Right renal pelvis (tissue), 4 donors: ENCODE measurements at regions not wholly inside any gene's neighbourhood (a gene's known extent, or its start where the extent isn't known, plus 50 kb on each side); places are given as distances from the start of the nearest gene placed in this dataset.
"Not testable (repeated sequence)": the region's sequence is repeated elsewhere in the genome, so short reads cannot be mapped to it uniquely, and the experiment has no call there.

Experiments
- DNase-seq, 4 donors: peaks; one replicate each; pipeline ENCODE4 v3.0.0-alpha.2; 2013; ENCODE audit warnings: low read depth in 4 of 4, low spot score in 3 of 4, missing footprints in 1 of 4

GRCh38 chr12:114506651-114507050, 100.7 kb upstream of the TBX5 start:
- DNase-seq = no peak

GRCh38 chr12:114504311-114504710, 98.4 kb upstream of the TBX5 start:
- no peak for DNase-seq

- DNase-seq = no peak
These were observed 95.5 kb upstream of the TBX5 start for GRCh38 chr12:114501474-114501807.

GRCh38 chr12:114500775-114501473, 95.0 kb upstream of the TBX5 start:
- no peak for DNase-seq

- DNase-seq = no peak
These were observed 94.2 kb upstream of the TBX5 start for GRCh38 chr12:114500131-114500530.

GRCh38 chr12:114499338-114499737, 93.4 kb upstream of the TBX5 start:
- DNase-seq = no peak

GRCh38 chr12:114491916-114492315, 86.0 kb upstream of the TBX5 start:
- DNase-seq = no peak

- not testable (repeated sequence) for DNase-seq
These were observed 79.0 kb upstream of the TBX5 start for GRCh38 chr12:114484822-114485459.

- no peak for DNase-seq
These were observed 78.1 kb upstream of the TBX5 start for GRCh38 chr12:114483996-114484395.

- no peak for DNase-seq
These were observed 75.2 kb upstream of the TBX5 start for GRCh38 chr12:114481200-114481535.

- no peak for DNase-seq
These were observed 74.6 kb upstream of the TBX5 start for GRCh38 chr12:114480337-114481199.

- no peak for DNase-seq
These were observed 73.9 kb upstream of the TBX5 start for GRCh38 chr12:114479831-114480230.

GRCh38 chr12:114478865-114479264, 72.9 kb upstream of the TBX5 start:
- no peak for DNase-seq

GRCh38 chr12:114477989-114478395, 72.0 kb upstream of the TBX5 start:
- DNase-seq = no peak

- no peak for DNase-seq
These were observed 70.2 kb upstream of the TBX5 start for GRCh38 chr12:114476159-114476558.

GRCh38 chr12:114473717-114474116, 67.8 kb upstream of the TBX5 start:
- no peak for DNase-seq

- DNase-seq = no peak
These were observed 67.1 kb upstream of the TBX5 start for GRCh38 chr12:114473018-114473417.

- no peak for DNase-seq
These were observed 51.7 kb upstream of the TBX5 start for GRCh38 chr12:114457620-114458019.
